ENCODE measurements at regions not wholly inside any gene's neighbourhood (a gene's known extent, or its start where the extent isn't known, plus 50 kb on each side); places are given as distances from the start of the nearest gene placed in this dataset.
"Not testable (repeated sequence)": the region's sequence is repeated elsewhere in the genome, so short reads cannot be mapped to it uniquely, and the experiment has no call there.

- TF ChIP-seq, protein P1, sequence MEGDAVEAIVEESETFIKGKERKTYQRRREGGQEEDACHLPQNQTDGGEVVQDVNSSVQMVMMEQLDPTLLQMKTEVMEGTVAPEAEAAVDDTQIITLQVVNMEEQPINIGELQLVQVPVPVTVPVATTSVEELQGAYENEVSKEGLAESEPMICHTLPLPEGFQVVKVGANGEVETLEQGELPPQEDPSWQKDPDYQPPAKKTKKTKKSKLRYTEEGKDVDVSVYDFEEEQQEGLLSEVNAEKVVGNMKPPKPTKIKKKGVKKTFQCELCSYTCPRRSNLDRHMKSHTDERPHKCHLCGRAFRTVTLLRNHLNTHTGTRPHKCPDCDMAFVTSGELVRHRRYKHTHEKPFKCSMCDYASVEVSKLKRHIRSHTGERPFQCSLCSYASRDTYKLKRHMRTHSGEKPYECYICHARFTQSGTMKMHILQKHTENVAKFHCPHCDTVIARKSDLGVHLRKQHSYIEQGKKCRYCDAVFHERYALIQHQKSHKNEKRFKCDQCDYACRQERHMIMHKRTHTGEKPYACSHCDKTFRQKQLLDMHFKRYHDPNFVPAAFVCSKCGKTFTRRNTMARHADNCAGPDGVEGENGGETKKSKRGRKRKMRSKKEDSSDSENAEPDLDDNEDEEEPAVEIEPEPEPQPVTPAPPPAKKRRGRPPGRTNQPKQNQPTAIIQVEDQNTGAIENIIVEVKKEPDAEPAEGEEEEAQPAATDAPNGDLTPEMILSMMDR (IDR thresholded peaks at IDR 0.05): not testable (repeated sequence)
- not testable (repeated sequence) for TF ChIP-seq POLR2A (IDR thresholded peaks at IDR 0.05)
Observed at GRCh38 chr11:86144087-86144486, 75.2 kb upstream of the PICALM start.
